NB4 (cell line): ENCODE measurements at regions not wholly inside any gene's neighbourhood (a gene's known extent, or its start where the extent isn't known, plus 50 kb on each side); places are given as distances from the start of the nearest gene placed in this dataset.

Source experiments
- DNase-seq: peaks from one replicate; pipeline ENCODE4 v3.0.0; 2010; ENCODE audit warnings: low read depth
- H3K4me3 ChIP-seq: one replicate; pipeline ENCODE4 v1.5.1; 2011; ENCODE audit warnings: mild to moderate bottlenecking, low read depth, low read length, moderate library complexity
- CTCF ChIP-seq: IDR thresholded peaks from one replicate; pipeline ENCODE4 v1.5.1; 2012; ENCODE audit warnings: low read depth, low read length
- MAX ChIP-seq: IDR thresholded peaks from 2 replicates; pipeline ENCODE4 v1.6.1; 2011; ENCODE audit warnings: low read depth, low read length
- MYC ChIP-seq: IDR thresholded peaks from 2 replicates; pipeline ENCODE4 v1.6.1; 2011; ENCODE audit warnings: low read depth, low read length
- POLR2A ChIP-seq: IDR thresholded peaks from 2 replicates; pipeline ENCODE4 v1.6.1; 2011; ENCODE audit warnings: mild to moderate bottlenecking; ENCODE audit not compliant: insufficient read length; ENCODE audit errors: extremely low read depth

GRCh38 chr10:128429835-128430513, 303.8 kb upstream of the MKI67 start:
- TF ChIP-seq MYC (no peak), CTCF (no peak)
- H3K4me3 ChIP-seq: no peak overlapping the region
- no peak for DNase-seq

GRCh38 chr10:128431083-128431482, 304.9 kb upstream of the MKI67 start:
- no peak for DNase-seq
- TF ChIP-seq MYC (no peak), POLR2A (no peak), MAX (no peak), CTCF (no peak)
- no peak overlapping the region for H3K4me3 ChIP-seq

GRCh38 chr10:128431506-128431905, 305.3 kb upstream of the MKI67 start:
- no peak overlapping the region for H3K4me3 ChIP-seq
- no peak for DNase-seq
- no peak for TF ChIP-seq CTCF
- no peak for TF ChIP-seq MAX
- no peak for TF ChIP-seq MYC
- TF ChIP-seq POLR2A: no peak

GRCh38 chr10:128432011-128432410, 305.8 kb upstream of the MKI67 start:
- DNase-seq: no peak
- H3K4me3 ChIP-seq: no peak overlapping the region
- TF ChIP-seq MAX (no peak), POLR2A (no peak), MYC (no peak), CTCF (no peak)

- TF ChIP-seq POLR2A (no peak), MAX (no peak), CTCF (no peak), MYC (no peak)
- no peak for DNase-seq
- no peak overlapping the region for H3K4me3 ChIP-seq
Observed at GRCh38 chr10:128432423-128432822, 306.2 kb upstream of the MKI67 start.

GRCh38 chr10:128435811-128436210, 309.6 kb upstream of the MKI67 start:
- H3K4me3 ChIP-seq: no peak overlapping the region
- no peak for DNase-seq
- TF ChIP-seq CTCF: no peak
